ENCODE measurements at regions not wholly inside any gene's neighbourhood (a gene's known extent, or its start where the extent isn't known, plus 50 kb on each side); places are given as distances from the start of the nearest gene placed in this dataset.

- no peak for DNase-seq
Observed at GRCh38 chr13:85278851-85279250, 520.4 kb downstream of the SLITRK6 start.

GRCh38 chr13:85277748-85278147, 521.5 kb downstream of the SLITRK6 start:
- no peak for DNase-seq

GRCh38 chr13:85266771-85267170, 532.4 kb downstream of the SLITRK6 start:
- no peak for DNase-seq

GRCh38 chr13:85266331-85266730, 532.9 kb downstream of the SLITRK6 start:
- no peak for DNase-seq

GRCh38 chr13:85265296-85265695, 533.9 kb downstream of the SLITRK6 start:
- no peak for DNase-seq

GRCh38 chr13:85262499-85262898, 536.7 kb downstream of the SLITRK6 start:
- no peak for DNase-seq

GRCh38 chr13:85261757-85262346, 537.4 kb downstream of the SLITRK6 start:
- no peak for DNase-seq

GRCh38 chr13:85260896-85261295, 538.3 kb downstream of the SLITRK6 start:
- DNase-seq, result no peak

GRCh38 chr13:85255978-85256377, 543.2 kb downstream of the SLITRK6 start:
- no peak for DNase-seq

- DNase-seq, result no peak
Observed at GRCh38 chr13:85254641-85255040, 544.6 kb downstream of the SLITRK6 start.

- DNase-seq, result no peak
Observed at GRCh38 chr13:85249151-85249550, 550.1 kb downstream of the SLITRK6 start.

- DNase-seq, result no peak
Observed at GRCh38 chr13:85247780-85248179, 551.4 kb downstream of the SLITRK6 start.

GRCh38 chr13:85243831-85244230, 555.4 kb downstream of the SLITRK6 start:
- no peak for DNase-seq

GRCh38 chr13:85241060-85241459, 558.2 kb downstream of the SLITRK6 start:
- no peak for DNase-seq

- DNase-seq, result no peak
Observed at GRCh38 chr13:85236413-85236812, 562.8 kb downstream of the SLITRK6 start.

GRCh38 chr13:85230691-85231093, 568.5 kb downstream of the SLITRK6 start:
- DNase-seq, result no peak

- DNase-seq, result no peak
Observed at GRCh38 chr13:85228692-85229091, 570.5 kb downstream of the SLITRK6 start.

- DNase-seq, result no peak
Observed at GRCh38 chr13:85223883-85224656, 575.1 kb downstream of the SLITRK6 start.

- no peak for DNase-seq
Observed at GRCh38 chr13:85216576-85216975, 582.6 kb downstream of the SLITRK6 start.

- no peak for DNase-seq
Observed at GRCh38 chr13:85212692-85213091, 586.5 kb downstream of the SLITRK6 start.

- no peak for DNase-seq
Observed at GRCh38 chr13:85204668-85205344, 594.4 kb downstream of the SLITRK6 start.

GRCh38 chr13:85197431-85197830, 601.8 kb downstream of the SLITRK6 start:
- DNase-seq, result no peak

- no peak for DNase-seq
Observed at GRCh38 chr13:85194482-85194881, 604.7 kb downstream of the SLITRK6 start.

Measured in activated effector memory CD4-positive, alpha-beta T cell treated with anti-CD3 and anti-CD28 coated beads, Interleukin-2, amount 50 U/mL, for 16 hours (primary cell).